ENCODE measurements at regions not wholly inside any gene's neighbourhood (a gene's known extent, or its start where the extent isn't known, plus 50 kb on each side); places are given as distances from the start of the nearest gene placed in this dataset.

DNA sequence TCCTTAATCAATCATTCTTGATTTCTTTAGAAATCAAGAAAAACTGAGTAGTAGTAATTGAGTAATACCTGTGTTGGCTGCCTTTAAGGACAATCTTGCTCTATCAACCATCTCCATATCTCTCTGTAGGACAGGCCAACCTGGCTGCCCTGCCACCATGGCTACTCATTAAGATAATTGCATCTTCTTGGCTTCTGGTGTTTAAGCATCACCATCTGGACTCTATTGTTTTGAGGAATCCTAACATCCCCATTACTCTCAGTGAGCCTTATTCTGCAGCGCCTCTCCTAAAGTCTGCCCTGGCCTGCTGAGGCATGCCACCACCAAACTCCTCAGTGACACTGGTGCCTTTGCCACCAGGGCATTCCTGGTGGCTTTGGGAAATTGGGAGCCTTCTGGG lies 442.6 kb upstream of the ZNF507 start:
- no peak for DNase-seq

DNA sequence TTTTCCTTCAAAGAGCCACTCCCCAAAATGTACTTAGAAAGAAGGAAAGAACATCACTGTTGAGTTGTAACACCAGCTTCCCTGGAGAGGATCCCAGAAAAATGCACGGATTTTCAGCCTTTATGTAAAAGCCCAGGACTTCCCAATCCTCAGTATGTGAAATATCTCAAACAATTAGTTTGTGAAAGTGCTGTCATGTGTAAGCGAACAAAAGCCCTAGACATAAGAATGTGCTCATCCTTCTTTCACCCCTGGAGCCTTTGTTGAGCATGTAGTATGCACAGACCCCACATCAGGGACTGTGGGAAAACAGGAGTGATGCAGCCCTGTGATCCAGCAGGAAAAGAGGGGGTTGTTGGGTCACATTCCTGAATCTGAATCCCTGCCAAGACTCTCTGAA lies 441.4 kb upstream of the ZNF507 start:
- DNase-seq, result no peak

DNA sequence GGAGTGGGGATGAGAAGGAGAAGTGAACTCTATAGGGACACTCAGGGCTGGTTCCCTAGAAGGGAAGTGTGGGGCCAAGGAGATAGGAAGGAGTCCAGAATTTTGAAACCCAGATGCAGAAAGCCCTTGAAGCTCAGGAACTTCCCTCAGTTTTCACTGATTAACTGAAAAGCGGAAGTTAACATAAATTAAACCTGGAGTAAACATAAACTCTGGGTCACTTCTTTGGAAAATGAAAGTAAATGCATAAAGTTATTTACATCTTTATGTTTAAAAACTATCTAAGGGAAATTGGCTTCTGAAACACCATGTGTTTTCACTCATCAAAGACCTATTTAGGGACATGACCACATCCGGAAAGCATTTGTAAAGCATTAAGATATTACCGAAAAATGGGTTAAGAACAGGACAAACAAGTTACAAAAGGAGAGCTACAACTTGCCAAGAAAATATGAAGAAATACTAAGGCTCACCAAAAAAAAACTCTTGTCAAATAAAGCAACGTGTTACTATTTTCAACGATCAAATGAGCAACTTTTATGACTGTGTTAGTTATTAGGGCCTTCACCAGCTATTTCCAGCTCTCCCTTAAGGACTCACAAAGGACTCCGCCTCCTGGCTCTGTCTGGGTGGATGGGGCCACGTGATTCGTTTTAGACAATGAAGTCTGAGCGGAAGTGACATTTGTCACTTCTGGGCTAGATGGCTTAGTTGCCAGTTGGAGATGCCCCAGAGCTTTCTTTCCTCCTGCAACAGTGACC lies 439.1 kb upstream of the ZNF507 start:
- peak; percentile 17 for DNase-seq

DNA sequence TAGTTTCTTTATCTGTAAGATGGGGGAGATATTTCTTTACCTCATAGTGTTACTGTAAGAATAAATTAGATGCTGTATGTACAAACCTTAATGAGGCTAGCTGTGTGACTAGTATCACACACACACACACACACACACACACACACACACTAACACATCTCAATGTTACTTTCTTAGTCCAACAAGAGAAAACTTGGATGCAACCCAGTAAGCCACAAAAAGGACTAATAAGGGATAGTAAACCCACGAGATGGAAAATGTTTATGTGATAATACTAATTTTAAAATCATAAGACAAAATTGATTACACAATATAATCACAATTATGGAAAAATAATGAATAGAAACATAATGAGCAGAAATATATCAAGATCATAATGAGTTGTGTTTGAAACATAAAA lies 437.7 kb upstream of the ZNF507 start:
- no peak for DNase-seq

DNA sequence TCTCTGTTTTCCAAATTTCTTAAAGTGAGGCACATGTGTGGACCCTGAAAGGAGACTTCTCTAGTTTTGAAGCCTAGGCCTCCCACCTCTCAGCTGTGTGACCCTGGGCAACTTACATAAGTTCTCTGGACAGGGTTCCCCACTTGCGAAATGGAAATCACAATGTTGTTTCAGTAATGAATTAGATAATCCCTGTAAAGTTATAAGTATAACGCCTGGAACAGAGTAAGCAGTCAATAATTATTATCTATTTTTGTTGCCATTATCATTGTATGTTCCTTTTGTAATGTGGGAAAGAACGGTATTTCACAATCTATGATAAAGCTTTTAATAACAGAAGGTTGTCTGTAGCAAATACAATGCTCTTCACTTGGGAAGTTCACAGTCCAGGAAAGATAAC lies 437.3 kb upstream of the ZNF507 start:
- no peak for DNase-seq

DNA sequence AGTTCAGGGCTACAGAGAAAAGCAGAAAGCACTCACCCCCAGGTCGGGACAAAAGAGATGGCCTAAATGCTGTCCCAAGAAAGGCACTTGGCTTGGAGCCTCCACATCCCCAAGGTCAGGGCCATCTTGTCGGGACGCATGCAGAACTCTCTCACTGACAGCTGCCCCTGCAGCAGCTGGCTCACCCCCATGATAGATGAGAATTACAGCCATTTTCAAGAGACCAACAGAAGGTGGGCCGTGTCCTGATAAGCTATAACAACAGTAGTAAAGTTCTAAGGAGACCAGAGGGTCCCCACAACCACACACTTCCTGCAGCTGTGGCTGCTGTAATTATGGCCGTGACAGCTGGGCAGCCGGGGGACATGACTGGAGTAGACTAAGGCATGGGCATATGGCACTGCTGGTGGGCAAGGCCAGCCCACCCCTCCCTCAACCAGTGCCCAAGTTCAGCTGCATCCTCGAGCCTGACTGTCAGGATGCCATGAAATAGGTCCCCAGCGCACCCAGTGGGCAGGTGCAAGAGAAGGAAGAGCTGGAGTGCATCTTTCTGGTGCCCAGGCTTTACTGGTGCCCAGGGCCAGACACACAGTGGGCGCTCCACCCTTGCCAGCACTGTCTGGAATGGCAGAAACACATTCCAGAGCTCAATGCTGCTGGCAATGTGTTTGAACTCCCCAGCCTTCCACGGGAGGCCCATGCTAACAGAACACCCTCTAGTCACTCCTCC lies 436.7 kb upstream of the ZNF507 start:
- no peak for DNase-seq

DNA sequence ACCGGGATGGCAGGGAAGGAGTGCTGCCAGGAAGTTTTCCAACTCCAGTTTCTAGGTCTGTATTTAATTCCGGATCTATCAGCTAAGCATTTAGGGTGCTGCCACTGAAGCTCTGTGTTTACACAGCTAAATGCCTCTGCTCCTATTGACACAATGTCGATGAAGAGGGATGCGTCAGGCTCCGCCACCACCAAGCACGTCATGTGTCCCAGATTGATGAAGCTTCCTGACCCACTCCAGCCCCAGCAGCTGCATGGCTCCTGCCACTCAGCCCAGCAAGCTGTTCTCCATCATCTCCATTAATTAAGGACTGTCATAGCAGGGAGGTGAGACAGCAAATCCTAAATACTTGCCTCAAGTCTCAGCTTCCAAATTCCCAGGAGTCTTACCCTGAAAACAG lies 435.2 kb upstream of the ZNF507 start:
- DNase-seq, result no peak

DNA sequence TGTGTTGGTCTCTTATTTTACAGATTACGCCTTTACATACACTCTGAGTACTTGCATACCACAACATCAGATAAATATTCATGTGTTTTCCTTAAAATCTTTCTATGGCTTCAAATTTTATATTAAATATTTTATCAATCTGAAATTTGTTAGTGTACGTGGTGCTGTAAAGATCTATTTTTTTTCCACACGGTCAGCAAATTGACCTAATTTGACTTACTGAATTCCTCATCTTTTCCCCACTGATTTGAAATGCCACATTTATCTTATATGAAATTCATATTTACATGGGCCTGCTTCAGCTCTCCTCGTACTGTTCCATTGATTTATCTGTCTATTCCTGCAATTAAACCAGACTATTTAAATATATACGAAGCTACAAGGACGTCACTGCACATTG lies 433.8 kb upstream of the ZNF507 start:
- no peak for DNase-seq

DNA sequence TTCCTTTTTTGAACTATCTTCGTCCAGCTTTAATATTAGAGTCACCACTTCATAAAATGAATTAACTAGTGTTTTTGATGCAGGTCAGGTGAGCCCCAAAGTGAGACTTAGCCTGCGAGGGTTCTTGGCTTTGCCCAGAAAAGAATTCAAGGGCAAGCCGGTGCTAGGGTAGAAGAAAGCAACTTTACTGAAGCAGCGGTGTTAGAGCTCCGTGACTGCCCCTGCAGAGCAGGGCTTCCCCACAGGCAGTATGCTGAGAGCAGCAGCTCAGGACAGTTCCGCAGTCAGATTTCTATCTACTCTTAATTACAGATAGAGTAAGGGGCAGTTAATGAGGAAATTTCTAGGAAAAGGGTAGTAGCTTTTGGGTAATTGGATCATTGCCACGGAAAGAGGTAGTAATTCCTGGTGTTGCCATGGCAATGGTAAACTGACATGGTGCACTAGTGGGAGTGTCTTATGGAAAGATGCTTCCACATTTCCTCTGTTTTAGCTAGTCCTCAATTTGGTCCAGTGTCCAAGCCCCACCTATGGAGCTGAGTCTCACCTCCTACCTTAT lies 432.2 kb upstream of the ZNF507 start:
- no peak for DNase-seq

DNA sequence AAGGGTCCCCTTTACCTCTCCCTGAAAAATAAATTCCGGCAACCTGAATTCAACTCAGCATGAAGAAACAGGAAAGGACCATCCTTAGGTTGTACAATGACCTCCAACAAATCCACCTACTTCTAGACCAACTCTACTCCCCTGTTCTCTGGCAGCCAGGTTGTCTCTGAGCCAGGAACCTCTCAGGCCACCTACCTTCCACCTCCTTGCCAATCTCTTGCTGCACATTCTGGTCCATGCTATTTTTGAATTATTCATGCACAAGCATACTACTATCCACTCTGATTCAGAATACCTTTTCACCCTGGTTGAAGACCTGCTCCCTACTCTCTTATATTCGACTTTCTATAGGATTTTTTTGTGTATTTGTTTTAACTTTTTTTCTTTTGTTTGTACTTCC lies 415.0 kb upstream of the ZNF507 start:
- no peak for DNase-seq

DNA sequence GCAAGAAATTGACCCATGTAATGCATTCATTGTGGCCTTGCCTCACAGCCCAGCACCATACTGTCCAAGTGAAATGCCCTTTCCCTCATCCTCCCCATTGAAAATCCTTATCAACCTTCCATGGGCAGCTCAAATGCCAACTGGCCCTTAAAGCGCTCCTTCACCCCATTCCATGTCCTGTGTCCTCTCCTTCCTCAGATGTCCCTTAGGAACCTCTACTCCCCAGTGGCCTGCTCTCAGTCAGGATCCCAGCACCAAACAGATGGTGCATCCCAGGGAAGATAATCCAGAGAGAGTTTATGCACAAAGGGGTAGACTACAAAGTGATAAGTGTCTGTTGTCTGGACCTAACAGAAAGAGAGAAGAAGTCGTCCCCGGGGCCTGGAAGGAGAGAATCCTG lies 407.4 kb upstream of the ZNF507 start:
- no peak for DNase-seq

DNA sequence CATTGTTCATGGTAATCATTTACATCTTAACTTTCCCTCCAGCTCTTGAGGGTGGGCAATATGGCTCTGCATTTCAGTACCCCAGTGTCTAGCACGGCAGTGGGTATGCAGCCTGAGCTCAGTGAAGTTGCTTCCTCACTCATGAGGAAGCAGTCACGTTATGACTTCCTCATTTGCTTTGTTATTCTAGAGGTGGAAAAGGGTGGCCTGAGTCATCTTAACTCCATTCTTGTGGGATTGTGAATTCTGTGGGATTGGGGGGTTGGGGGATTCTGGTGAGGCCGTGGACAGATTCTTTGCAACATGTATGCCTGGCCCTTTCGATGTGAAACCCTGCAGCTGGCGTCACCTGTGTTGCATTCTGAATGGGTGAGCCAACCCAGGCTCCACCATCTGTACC lies 406.7 kb upstream of the ZNF507 start:
- DNase-seq, result peak; percentile 20

DNA sequence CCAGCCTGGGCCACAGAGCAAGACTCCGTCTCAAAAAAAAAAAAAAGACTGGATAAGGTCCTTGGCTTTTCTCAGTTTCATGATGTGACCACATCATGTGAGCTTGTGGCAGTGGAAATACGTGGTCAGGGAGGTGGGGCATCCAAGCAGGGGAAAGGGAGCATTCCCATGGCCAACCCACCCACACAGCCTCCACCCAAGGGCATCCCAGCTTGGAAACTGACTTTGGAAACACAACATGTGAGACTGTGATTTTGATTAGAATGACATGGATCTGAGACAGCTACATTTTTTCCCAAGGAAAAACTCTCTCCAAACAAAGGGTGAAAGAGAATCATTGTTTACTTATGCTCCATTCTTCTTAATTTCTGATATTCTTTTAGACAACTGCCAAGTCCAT lies 405.0 kb upstream of the ZNF507 start:
- DNase-seq, result no peak

DNA sequence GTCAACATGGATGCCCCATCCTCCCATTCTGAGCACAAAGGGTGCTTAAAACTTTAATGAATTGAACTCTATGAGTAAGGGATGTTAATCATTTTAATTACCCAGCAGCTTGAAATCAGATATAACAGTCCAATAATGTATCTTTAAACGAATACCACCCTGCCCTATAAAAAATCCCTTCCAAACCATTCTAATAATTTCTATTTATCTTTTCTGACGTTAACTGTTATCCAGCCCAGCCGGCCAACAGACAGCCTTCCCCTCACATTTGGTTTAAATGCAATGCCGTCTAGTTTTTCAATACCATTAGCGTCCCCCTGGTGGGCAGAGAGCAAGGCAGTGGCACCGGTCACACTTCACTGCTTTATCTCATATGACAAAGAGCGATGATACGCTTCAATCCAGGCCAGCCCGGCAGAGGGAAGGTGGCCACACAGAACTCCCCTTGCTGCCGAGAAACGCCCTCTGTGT lies 402.2 kb upstream of the ZNF507 start:
- DNase-seq, result no peak

DNA sequence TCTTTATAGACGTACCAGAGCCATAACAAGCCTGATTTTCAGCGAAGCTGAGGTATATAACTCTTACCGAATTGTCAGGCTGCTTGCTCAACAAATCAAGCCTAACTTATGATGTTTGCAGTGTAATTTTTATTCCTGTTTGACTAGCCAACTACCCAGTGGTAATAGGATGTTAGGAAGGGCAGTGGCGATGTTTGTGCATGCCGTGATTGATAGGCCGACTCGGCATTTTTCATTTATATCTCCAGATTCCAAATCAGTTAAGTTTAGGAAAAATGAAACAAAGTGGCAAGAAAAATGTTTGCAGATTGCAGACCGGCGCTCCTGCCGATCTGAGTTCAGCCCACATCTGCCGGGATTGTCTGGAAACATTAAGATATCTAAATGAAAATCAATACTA lies 401.6 kb upstream of the ZNF507 start:
- DNase-seq, result no peak

DNA sequence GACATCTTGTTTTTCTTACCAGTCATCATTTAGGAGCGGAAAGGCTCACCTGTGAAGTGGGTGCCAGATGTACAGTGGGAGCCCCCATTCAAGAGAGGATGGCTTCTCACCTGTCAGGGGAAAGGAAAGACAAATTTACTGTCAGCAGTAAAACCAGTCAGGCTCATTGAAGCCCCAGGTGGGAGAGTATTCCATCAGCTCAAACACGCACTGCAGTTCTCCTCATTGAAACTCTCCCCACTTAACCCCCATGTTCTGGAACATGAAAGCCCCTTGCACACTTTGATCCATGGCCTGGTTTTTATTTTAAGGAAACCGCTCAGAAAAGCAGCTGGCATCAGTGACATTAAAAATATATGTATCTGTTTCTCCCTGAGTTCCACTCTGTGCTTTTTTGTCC lies 401.1 kb upstream of the ZNF507 start:
- DNase-seq, result no peak

DNA sequence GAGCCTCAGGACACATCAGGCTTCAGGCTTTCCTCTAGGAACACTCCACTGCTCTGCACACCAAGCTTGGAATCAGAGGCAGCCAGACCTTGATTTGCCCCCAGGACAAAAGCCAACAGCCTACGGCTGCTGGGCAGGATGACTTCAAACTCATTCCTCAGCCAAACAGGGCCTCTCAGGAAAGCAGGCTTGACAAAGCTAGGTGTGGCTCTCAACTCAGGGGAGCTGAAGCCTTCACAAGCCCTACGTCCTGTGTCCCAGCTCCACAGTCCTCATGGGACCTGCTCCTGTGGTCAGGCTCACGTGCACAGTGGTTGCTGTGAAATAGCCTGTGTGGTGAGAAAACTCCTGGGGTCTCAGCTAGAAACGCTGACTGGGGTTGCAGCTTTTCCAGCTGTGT lies 398.9 kb upstream of the ZNF507 start:
- no peak for DNase-seq

DNA sequence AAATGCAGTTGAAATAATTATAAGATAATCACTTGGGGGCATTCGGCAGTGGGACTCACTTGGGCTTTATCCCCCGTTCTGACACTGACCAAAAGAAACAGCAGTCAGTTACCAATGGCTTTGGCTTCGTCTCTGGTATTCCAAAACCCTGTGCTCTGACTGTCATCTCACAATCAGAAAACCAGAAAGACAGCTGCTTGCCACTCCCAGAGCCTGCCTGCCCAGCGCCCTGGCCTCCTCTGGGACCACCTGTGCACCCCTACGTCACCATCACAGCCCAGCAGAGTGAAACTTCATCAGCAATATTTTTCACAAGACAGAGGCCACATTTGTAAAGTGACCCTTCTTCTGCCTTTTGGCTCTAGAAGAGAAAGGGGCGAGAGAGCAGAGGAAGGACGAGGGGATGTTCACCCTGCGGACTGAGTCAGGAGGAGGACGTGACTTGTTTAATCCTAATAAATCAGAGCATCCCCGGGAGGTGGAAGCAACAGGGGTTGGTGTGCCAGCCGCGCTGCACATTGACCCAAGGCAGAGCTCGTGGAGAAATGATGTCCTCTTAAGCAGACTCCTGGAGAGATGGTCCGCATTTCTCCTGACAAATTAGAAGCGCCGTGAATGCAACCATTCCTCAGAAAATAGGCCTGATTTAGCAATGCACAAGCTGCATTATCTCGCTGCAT lies 397.8 kb upstream of the ZNF507 start:
- no peak for DNase-seq

DNA sequence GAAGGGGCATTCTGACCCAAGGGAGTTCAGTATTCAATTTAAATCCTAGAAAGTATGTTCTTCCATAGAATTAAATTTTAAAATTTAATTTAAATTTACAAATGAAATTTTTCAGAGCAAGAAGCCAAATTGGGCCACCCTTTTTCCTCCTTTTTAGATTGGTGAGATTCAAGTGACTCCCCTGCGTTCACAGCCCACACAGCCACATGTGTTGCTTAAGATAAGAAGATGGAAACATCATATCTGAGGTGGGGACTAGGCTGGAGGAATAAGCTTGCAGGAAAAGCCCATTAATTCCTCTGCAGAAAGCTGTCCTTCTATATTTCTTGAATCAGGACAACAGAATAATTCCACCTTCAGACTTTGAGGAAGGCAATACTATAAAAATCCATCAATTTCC lies 392.7 kb upstream of the ZNF507 start:
- DNase-seq, result no peak

DNA sequence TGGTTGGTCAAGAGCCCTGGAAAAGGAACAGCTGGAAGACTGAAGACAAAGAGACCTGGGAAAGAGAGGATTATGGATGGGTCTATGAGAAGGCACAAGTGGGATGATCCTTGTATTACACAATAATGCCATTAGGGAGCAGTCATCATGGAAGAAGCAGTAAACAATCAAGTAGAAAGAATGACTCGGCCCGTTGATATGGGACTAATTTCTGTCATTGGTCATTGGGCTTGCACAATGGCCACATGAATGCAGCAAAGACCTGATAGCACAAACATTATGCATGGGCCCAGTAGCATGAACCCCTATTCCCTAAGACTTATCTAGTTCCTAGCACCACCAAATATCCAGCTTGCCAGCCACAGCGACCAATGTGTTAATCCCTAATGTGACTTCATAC lies 390.3 kb upstream of the ZNF507 start:
- no peak for DNase-seq

DNA sequence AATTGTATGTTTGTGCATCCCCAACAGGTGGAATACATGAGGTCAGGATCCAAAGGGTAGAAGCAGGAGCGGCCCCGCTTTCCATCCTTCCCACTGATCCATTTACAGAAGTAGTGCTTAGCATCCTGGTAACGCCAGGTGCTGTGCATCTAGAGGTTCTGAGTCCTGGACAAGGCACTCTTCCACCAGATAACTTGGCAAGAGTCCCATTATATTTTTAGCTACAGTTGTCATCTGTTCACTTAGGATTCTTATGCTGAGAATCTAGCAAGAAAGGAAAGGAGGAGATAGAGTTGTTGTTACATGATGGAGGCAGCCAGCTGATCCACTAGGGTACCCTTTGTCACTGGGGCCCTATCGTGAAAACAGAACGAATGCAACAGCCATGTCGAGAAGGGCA lies 389.5 kb upstream of the ZNF507 start:
- no peak for DNase-seq

DNA sequence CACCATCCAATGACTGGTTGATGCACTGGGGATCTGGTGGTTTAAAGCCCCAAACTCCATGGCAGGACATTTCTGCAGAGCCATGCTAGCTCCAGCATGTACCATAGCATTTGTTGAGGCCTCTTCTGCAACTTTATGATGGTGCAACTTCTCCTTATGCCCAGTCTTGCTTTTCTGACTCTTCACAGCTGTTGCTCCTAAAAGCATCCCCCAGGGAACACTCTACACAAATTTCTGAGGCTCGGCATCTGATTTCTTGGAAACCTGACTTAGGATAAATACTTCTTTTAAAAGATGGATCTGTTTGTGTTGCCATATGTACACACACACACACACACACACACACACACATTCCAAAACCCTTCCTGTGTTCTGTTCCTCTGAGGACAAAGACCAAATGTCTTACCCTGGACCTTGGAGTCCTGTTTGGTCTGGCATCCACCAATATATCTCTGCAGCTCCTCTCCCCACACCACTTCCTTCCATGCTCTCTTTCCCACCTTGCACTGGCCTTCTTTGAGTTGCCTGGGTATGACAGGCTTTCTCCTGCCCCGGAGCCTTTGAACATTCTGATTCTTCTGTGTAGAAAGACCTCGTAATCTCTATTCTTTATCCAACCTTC lies 388.5 kb upstream of the ZNF507 start:
- DNase-seq, result no peak

DNA sequence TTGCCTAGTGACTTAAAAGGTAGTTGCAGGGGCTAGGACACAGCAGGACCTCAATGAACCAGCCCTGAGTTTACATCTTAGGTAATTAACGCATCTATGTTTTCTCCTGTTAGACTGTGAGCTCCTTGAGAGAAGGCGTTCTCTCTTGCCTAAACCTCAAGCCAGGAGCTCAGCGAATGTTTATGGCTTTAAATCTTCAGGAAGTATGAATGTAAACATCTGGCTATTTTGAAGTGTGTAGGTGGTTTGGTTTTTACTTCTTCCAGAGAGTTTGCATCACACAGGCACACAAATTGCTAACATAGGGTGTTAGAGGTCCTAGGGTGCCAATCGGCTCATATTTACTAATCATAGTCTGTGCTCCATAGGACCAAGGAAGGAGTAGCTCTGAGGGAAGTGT lies 387.7 kb upstream of the ZNF507 start:
- DNase-seq, result no peak
